HUES64 (cell line): ENCODE measurements at regions not wholly inside any gene's neighbourhood (a gene's known extent, or its start where the extent isn't known, plus 50 kb on each side); places are given as distances from the start of the nearest gene placed in this dataset.

ENCODE experiments used
- H3K27ac ChIP-seq: 2 replicates; pipeline ENCODE4 v1.7.0; 2013; ENCODE audit warnings: low read depth, low read length, inconsistent platforms
- H3K27me3 ChIP-seq: 2 replicates; pipeline ENCODE4 v1.6.1; 2013; ENCODE audit warnings: mild to moderate bottlenecking, low read length; ENCODE audit not compliant: insufficient read depth
- H3K36me3 ChIP-seq: 2 replicates; pipeline ENCODE4 v1.6.1; 2013; ENCODE audit warnings: mild to moderate bottlenecking, low read length; ENCODE audit not compliant: insufficient read depth
- H3K4me1 ChIP-seq: 2 replicates; pipeline ENCODE4 v1.6.1; 2013; ENCODE audit warnings: mild to moderate bottlenecking, low read length, moderate library complexity; ENCODE audit not compliant: insufficient read depth
- H3K4me3 ChIP-seq: 2 replicates; pipeline ENCODE4 v1.5.1; 2013; ENCODE audit warnings: mild to moderate bottlenecking, low read length, moderate library complexity
- H3K9ac ChIP-seq: 2 replicates; pipeline ENCODE4 v1.6.1; 2013; ENCODE audit warnings: mild to moderate bottlenecking, low read depth, low read length
- H3K9me3 ChIP-seq: 2 replicates; pipeline ENCODE4 v1.6.1; 2013; ENCODE audit warnings: low read depth, low read length; ENCODE audit not compliant: insufficient read depth
- WGBS: fragments of 150-250, 120-280 bp; methylation state at CpG from one replicate; pipeline ENCODE4 v1.1.7; 2013; ENCODE audit warnings: missing lambda C conversion rate; 5-methylcytosine and 5-hydroxymethylcytosine counted together

DNA sequence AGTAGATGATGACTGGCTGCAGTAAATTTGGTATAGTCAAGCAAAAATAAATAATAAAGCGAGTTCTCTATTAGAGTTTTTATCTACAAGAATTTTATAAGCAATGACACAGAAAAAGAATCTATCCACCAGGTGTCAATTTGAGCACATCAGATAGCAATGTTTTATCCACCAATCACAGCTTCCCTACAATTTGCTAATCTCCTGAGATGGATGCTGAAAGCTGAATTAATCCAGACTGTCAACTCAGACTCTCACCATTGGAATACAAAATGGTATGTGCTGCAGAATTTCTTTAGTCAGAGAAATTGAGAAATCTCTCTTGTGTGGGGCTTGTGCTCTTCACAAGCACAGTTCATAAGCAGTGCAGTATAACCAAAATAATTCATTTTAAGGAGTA, 888.9 kb upstream of the GHITM start:
- H3K36me3 ChIP-seq = no peaks in the 10 kb centered on the region
- no peaks in the 10 kb centered on the region for H3K27me3 ChIP-seq
- H3K9ac ChIP-seq = no peak overlapping the region
- WGBS = no CpG with 5 or more reads among the region's 1 CpG
- no peak overlapping the region for H3K4me3 ChIP-seq
- no peak overlapping the region for H3K27ac ChIP-seq
- H3K9me3 ChIP-seq = peaks cover 18% of the 10 kb centered on the region; the same call in 1 of the 2 replicates
- no peaks in the 10 kb centered on the region for H3K4me1 ChIP-seq

DNA sequence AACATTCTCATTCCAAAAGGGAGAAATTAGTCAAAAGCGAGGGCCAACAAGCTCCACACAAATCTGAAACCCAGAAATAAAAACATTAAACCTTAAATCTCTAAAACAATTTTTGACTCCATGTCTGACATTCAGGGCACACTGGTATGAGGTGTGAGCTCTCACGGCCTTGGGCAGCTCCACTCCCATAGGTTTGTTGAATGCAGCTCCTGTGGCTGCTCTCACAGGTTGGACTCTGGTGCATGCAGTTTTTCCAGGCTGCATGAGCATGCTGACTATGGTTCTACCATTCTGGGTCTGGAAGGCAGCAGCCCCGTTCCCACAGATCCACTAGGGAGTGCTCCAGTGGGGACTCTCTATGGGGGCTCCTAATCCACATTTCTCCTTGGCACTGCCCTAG, 887.1 kb upstream of the GHITM start:
- H3K4me1 ChIP-seq = no peaks in the 10 kb centered on the region
- 92% methylated on average over 3 of the region's 3 CpGs for WGBS
- H3K9me3 ChIP-seq = peaks cover 18% of the 10 kb centered on the region; the same call in 1 of the 2 replicates
- H3K9ac ChIP-seq = no peak overlapping the region
- H3K4me3 ChIP-seq = no peak overlapping the region
- H3K27ac ChIP-seq = no peak overlapping the region
- no peaks in the 10 kb centered on the region for H3K27me3 ChIP-seq
- H3K36me3 ChIP-seq = no peaks in the 10 kb centered on the region

DNA sequence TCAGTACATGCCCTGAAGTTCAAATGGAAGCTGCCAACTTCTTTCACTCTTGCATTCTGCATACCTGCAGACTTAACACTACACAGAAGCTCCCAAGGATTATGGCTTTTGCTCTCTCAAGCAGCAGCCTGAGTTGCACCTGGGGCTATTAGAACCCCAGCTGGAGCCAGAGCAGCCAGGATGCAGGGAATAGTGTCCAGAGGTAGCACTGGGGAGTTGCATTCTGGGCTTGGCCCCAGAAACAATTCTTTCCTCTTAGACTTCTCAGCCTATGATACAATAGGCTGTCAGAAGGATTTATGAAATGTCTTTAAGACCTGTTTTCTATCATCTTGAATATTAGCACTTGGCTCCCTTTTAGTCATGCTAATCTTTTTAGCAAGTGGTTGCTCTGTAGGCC, 886.7 kb upstream of the GHITM start:
- Histone ChIP-seq H3K36me3 (no peaks in the 10 kb centered on the region), H3K27me3 (no peaks in the 10 kb centered on the region), H3K9me3 (peaks cover 18% of the 10 kb centered on the region; the same call in 1 of the 2 replicates), H3K27ac (no peak overlapping the region), H3K4me1 (no peaks in the 10 kb centered on the region), H3K4me3 (no peak overlapping the region), H3K9ac (no peak overlapping the region)

DNA sequence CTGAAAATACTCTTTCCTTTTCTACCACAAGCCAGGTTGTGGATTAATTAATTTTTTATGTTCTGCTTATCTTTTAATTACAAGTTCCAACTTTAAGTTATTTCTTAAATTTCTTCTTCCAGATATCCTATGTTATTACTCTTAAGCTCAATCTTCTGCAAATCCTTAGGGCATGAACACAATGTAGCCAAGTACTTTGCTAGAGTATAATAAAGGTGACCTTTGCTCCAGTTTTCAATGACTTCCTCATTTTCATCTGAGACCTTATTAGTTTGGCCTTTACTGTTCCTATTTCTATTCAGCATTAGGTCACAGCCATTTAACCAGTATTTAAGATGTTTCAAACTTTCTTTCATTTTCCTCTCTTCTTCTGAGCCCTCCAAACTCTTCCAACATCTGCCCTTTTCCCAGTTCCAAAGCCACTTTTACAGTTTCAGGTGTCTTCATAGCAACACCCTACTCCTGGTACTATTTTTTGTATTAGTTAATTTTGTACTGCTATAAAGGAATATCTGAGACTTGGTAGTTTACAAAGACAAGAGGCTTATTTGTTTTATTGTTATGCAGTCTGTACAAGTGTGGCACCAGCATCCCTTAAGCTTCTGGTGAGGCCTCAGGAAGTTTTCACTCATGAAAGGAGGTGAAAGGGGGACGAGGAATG, 886.2 kb upstream of the GHITM start:
- H3K4me1 ChIP-seq = no peaks in the 10 kb centered on the region
- H3K9me3 ChIP-seq = peaks cover 18% of the 10 kb centered on the region; the same call in 1 of the 2 replicates
- no peaks in the 10 kb centered on the region for H3K27me3 ChIP-seq
- no peak overlapping the region for H3K4me3 ChIP-seq
- H3K27ac ChIP-seq = no peak overlapping the region
- H3K36me3 ChIP-seq = no peaks in the 10 kb centered on the region
- 96% methylated on average over 1 of the region's 1 CpG for WGBS
- no peak overlapping the region for H3K9ac ChIP-seq

DNA sequence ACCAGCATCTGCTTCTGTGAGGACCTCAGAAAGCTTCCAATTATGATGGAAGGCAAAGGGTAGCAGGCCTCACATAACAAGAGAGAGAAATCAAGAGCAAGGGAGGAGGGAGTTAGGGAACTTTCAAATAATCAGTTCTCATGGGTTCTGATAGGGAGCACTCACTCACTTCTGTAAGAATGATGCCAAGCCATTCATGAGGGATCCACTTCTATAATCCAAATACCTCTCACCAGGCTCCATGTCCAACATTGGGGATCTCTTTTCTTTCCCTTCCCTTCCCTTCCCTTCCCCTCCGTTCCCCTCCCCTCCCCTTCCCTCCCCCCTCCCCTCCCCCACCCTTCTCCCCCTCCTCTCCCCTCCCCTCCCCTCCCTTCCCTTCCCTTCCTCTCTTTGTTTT, 884.6 kb upstream of the GHITM start:
- Histone ChIP-seq H3K36me3 (no peaks in the 10 kb centered on the region), H3K27me3 (no peaks in the 10 kb centered on the region), H3K4me3 (no peak overlapping the region), H3K27ac (no peak overlapping the region), H3K9me3 (peaks cover 18% of the 10 kb centered on the region; the same call in 1 of the 2 replicates), H3K9ac (no peak overlapping the region), H3K4me1 (no peaks in the 10 kb centered on the region)
- WGBS = no CpG with 5 or more reads among the region's 1 CpG

DNA sequence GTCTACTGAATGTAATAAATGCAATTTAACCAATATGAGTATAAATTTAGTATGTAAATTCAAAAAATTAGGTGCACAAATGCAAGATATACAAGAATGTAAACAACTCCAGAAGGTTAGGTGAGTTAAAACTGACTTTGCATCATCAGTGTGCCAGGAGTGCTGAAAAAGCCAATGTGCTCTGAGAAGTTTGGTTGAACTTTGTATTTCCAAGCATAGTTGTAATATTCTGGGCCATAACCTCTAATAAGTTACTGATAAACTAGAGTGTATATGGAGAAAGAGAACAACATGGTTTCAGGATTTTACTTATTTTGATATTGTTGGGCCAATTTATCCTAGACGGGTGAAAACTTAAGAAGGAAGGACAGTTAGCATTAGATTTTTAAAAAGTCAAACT, 876.9 kb upstream of the GHITM start:
- WGBS = 70% methylated on average over 1 of the region's 1 CpG
- Histone ChIP-seq H3K4me1 (no peaks in the 10 kb centered on the region), H3K27me3 (no peaks in the 10 kb centered on the region), H3K27ac (no peak overlapping the region), H3K9ac (no peak overlapping the region), H3K4me3 (no peak overlapping the region), H3K9me3 (no peaks in the 10 kb centered on the region), H3K36me3 (no peaks in the 10 kb centered on the region)

DNA sequence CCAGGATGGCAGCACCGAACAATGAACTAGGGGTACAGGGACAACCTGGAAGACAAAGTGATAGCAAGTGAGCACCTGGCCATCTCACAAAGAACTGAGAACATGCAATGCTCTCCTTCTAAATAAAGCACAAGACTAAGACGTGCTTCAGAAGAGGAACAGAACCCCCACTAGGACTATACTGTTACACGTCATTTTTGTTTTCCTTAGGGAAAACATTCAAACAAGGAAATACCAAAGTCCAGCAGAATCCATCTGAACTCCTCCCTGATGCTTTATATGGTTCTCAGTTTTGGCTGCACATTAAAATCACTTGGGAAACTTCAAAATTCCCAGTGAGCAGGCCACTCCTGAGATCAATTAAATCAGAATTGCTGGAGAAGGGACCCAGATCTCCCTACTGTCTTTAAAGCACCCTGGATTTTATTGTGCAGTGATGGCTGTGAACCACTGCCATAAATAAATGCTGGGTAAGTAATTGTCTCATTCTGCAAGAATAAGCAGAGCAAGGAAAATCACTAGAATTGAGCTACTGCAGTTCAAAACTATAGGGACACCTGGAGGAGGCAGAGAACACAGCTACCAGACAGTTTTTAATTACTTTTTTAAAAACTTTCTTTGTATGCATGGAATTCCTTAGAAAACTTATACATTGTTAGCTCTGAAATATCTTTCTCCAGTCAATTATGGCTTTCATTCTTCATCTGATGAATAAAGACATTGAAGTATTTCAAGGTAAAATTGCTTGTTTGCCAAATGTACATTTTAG, 866.5 kb upstream of the GHITM start:
- Histone ChIP-seq H3K9me3 (no peaks in the 10 kb centered on the region), H3K27ac (no peak overlapping the region), H3K9ac (no peak overlapping the region), H3K4me3 (no peak overlapping the region), H3K4me1 (no peaks in the 10 kb centered on the region), H3K27me3 (no peaks in the 10 kb centered on the region), H3K36me3 (no peaks in the 10 kb centered on the region)
- WGBS = 97% methylated on average over 3 of the region's 3 CpGs

DNA sequence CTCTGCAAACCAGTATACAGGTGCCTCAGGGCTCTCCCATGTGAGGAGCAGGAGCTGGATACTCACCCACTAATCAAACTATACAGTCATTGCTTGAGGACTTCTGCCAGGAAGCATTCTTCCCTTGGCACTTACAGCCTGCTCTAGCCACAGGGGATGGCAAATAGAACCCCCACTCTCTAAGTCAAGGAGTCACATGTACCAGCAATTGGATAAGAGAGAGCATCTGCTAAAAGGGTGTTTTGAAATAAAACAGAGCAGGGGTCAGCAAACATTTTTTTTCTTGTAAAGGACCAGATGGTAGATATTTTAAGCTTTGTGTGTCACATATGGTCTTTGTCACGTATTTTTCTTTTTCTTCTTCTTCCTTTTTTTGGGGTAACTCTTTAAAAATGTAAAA, 865.2 kb upstream of the GHITM start:
- WGBS = no CpG with 5 or more reads among the region's 1 CpG
- no peak overlapping the region for H3K9ac ChIP-seq
- no peaks in the 10 kb centered on the region for H3K4me1 ChIP-seq
- no peak overlapping the region for H3K4me3 ChIP-seq
- no peaks in the 10 kb centered on the region for H3K36me3 ChIP-seq
- no peak overlapping the region for H3K27ac ChIP-seq
- H3K9me3 ChIP-seq = no peaks in the 10 kb centered on the region
- H3K27me3 ChIP-seq = no peaks in the 10 kb centered on the region

DNA sequence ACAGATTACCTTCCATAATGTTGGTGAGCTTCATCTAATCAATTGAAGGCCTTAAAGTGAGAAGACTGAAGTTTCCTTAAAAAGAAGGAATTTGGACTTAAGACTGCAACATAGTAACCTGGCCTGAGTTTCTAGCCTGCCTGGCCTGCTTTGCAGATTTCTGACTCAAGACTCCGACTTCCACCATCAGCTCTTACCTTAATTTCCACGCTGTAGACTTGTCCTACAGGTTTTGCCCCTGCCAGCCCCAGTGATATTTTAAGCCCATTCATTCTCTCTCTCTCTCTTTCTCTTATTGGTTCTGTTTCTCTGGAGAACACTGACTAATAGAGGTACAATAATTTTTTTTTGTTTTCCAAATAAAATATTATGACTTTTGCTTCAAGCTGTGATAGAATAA, 862.3 kb upstream of the GHITM start:
- Histone ChIP-seq H3K4me3 (no peak overlapping the region), H3K27ac (no peak overlapping the region), H3K9ac (no peak overlapping the region), H3K27me3 (no peaks in the 10 kb centered on the region), H3K4me1 (no peaks in the 10 kb centered on the region), H3K9me3 (no peaks in the 10 kb centered on the region), H3K36me3 (no peaks in the 10 kb centered on the region)
- WGBS = 94% methylated on average over 2 of the region's 2 CpGs

DNA sequence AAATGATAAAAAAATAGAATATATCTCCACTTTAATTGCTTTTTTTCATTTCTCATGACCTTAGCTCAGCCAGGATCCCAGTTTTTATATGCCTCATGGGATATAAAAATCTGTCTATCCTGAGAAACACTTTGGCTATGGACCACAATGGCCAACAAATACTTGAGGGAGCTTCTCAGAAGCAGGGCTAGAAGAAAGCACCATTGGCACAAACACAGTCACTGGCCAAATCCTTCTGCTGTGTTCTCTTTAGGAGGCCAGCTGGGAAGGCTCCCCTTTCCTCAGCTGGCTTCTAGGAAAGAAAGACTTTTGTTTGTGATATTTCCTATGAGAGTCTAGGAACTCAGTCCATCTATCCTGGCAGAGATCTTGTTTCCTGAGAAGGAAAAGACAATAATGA, 856.2 kb upstream of the GHITM start:
- H3K9me3 ChIP-seq = no peaks in the 10 kb centered on the region
- no peak overlapping the region for H3K9ac ChIP-seq
- no peaks in the 10 kb centered on the region for H3K4me1 ChIP-seq
- no peaks in the 10 kb centered on the region for H3K27me3 ChIP-seq
- H3K4me3 ChIP-seq = no peak overlapping the region
- H3K27ac ChIP-seq = no peak overlapping the region
- H3K36me3 ChIP-seq = no peaks in the 10 kb centered on the region

DNA sequence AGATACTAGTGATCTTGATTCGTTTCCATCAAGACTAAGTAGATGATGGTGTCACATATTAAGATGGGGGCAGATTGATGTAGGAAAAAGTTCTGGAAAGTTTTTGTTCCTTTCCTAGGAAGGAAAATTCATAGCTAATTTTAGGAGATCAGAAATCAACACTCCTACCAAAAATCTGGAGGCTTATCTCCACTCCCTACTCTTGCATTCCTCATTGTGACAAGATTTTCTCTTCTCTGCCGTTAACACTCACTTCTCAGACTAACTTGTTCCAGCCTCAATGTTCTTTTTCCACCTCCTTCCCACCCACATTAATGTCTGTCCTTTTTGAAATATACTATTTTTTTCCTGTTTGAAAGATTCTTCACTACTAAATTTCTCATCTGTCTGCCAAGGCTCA, 851.9 kb upstream of the GHITM start:
- no peaks in the 10 kb centered on the region for H3K9me3 ChIP-seq
- H3K27me3 ChIP-seq = no peaks in the 10 kb centered on the region
- no peak overlapping the region for H3K9ac ChIP-seq
- no peak overlapping the region for H3K4me3 ChIP-seq
- H3K4me1 ChIP-seq = peaks cover 13% of the 10 kb centered on the region; the same call in 1 of the 2 replicates
- 92% methylated on average over 2 of the region's 2 CpGs for WGBS
- no peak overlapping the region for H3K27ac ChIP-seq
- no peaks in the 10 kb centered on the region for H3K36me3 ChIP-seq
